PC-9 (cell line): ENCODE measurements at regions not wholly inside any gene's neighbourhood (a gene's known extent, or its start where the extent isn't known, plus 50 kb on each side); places are given as distances from the start of the nearest gene placed in this dataset.

ENCODE experiments used
- BruUV-seq: library from RNA; stranded (reverse); fragments of 400-500 nt; replicated peaks from 2 replicates; lab custom pipeline; 2021; lab: Mats Ljungman, UMichigan
- CTCF ChIA-PET: fragments of 300-600 bp; sonication (Branson Sonifier 250); formaldehyde crosslinking; loops from one replicate; lab custom pipeline; 2022; ENCODE audit warnings: antibody characterized with exemption; lab: Charles Lee
- POLR2A ChIA-PET: fragments of 300-600 bp; sonication (Branson Sonifier 250); formaldehyde crosslinking; loops from one replicate; lab custom pipeline; 2022; ENCODE audit warnings: antibody characterized with exemption; ENCODE audit not compliant: unreplicated experiment; lab: Charles Lee
- DNase-seq, 2 experiments: peaks; one replicate each; pipeline versions ENCODE4 v3.0.0 to v3.0.0-alpha.2; 2015 to 2022; ENCODE audit warnings: mixed read lengths in 1 of 2
- H2AFZ ChIP-seq: fragments of 200-600 bp; sonication (generic); 2 replicates; pipeline ENCODE4 v1.8.1; 2017; ENCODE audit warnings: antibody characterized with exemption
- H3F3A ChIP-seq: fragments of 200-600 bp; sonication (generic); 2 replicates; pipeline ENCODE4 v1.8.1; 2017; ENCODE audit warnings: antibody characterized with exemption, mild to moderate bottlenecking, low read depth; ENCODE audit not compliant: insufficient read depth
- H3K27ac ChIP-seq: fragments of 200-600 bp; sonication (generic); 2 replicates; pipeline ENCODE4 v1.6.1; 2016; ENCODE audit warnings: mixed run types
- H3K27me3 ChIP-seq: fragments of 200-600 bp; sonication (generic); 2 replicates; pipeline ENCODE4 v1.6.1; 2016; ENCODE audit warnings: low read depth, mixed run types; ENCODE audit not compliant: insufficient read depth
- H3K36me3 ChIP-seq: fragments of 200-600 bp; sonication (generic); 2 replicates; pipeline ENCODE4 v1.6.1; 2016; ENCODE audit warnings: low read depth, mixed run types
- H3K4me1 ChIP-seq: fragments of 200-600 bp; sonication (generic); replicated peaks from 2 replicates; pipeline ENCODE4 v1.6.1; 2016; ENCODE audit warnings: mixed run types; ENCODE audit not compliant: insufficient read depth
- H3K4me2 ChIP-seq: fragments of 200-600 bp; sonication (generic); 2 replicates; pipeline ENCODE4 v1.6.1; 2017; ENCODE audit warnings: mixed run types
- H3K4me3 ChIP-seq: fragments of 200-600 bp; sonication (generic); 2 replicates; pipeline ENCODE4 v1.6.1; 2016; ENCODE audit warnings: mixed run types
- H3K79me2 ChIP-seq: fragments of 200-600 bp; sonication (generic); 2 replicates; pipeline ENCODE4 v1.6.1; 2017; ENCODE audit warnings: low read depth, mixed run types
- H3K9me2 ChIP-seq: fragments of 200-600 bp; sonication (generic); 2 replicates; pipeline ENCODE4 v1.8.1; 2017; ENCODE audit warnings: mild to moderate bottlenecking; ENCODE audit not compliant: insufficient read depth
- H3K9me3 ChIP-seq: fragments of 200-600 bp; sonication (generic); 2 replicates; pipeline ENCODE4 v1.8.1; 2016; ENCODE audit warnings: low read depth; ENCODE audit not compliant: insufficient read depth
- H4K20me1 ChIP-seq: fragments of 200-600 bp; sonication (generic); 2 replicates; pipeline ENCODE4 v1.8.1; 2017; ENCODE audit not compliant: insufficient read depth
- CTCF ChIP-seq: fragments of 200-600 bp; sonication (generic); conservative IDR thresholded peaks from 2 replicates; pipeline ENCODE4 v1.6.1; 2017; ENCODE audit warnings: mixed run types, antibody characterized with exemption, mild to moderate bottlenecking, moderate library complexity
- EZH2 ChIP-seq: fragments of 200-600 bp; sonication (generic); IDR thresholded peaks from 2 replicates; pipeline ENCODE4 v1.8.0; 2017; ENCODE audit warnings: antibody characterized with exemption, low read depth
- intact Hi-C: fragments of 100-400 bp; cut with micrococcal nuclease; formaldehyde crosslinking; loops from one replicate; pipeline ENCODE4 v1.10.0; 2022; ENCODE audit not compliant: unreplicated experiment

GRCh38 chr13:74530011-74530410 is 395.8 kb upstream of the KLF12 start:
- no peak for TF ChIP-seq EZH2
- TF ChIP-seq CTCF, result no peak
- no TSS peak for BruUV-seq
- ChIA-PET POLR2A (no interaction called here), CTCF (no interaction called here)
- Histone ChIP-seq H3F3A (no peaks in the 10 kb centered on the region), H4K20me1 (no peaks in the 10 kb centered on the region; the same call in 1 of the 2 replicates), H3K4me3 (no peak overlapping the region), H3K9me3 (no peaks in the 10 kb centered on the region), H3K4me1 (no peaks in the 10 kb centered on the region), H3K36me3 (no peaks in the 10 kb centered on the region), H3K79me2 (no peaks in the 10 kb centered on the region), H3K27me3 (no peaks in the 10 kb centered on the region), H3K9me2 (no peaks in the 10 kb centered on the region), H3K4me2 (no peak overlapping the region), H3K27ac (no peak overlapping the region), H2AFZ (no peak overlapping the region)
- DNase-seq, result no peak
- intact Hi-C loops, result no loop called here

- H3K4me3 ChIP-seq, result no peak overlapping the region
- BruUV-seq, result no TSS peak
- no peak overlapping the region for H3K27ac ChIP-seq
- H2AFZ ChIP-seq, result no peak overlapping the region
- H4K20me1 ChIP-seq, result no peaks in the 10 kb centered on the region
- H3K27me3 ChIP-seq, result no peaks in the 10 kb centered on the region
- DNase-seq, result no peak
- ChIA-PET POLR2A (no interaction called here), CTCF (no interaction called here)
- no peaks in the 10 kb centered on the region for H3K9me3 ChIP-seq
- H3K36me3 ChIP-seq, result no peaks in the 10 kb centered on the region
- TF ChIP-seq EZH2 (no peak), CTCF (no peak)
- intact Hi-C loops, result no loop called here
- no peaks in the 10 kb centered on the region for H3K9me2 ChIP-seq
- H3K79me2 ChIP-seq, result no peaks in the 10 kb centered on the region
- H3F3A ChIP-seq, result no peaks in the 10 kb centered on the region
- no peak overlapping the region for H3K4me2 ChIP-seq
- no peaks in the 10 kb centered on the region for H3K4me1 ChIP-seq
Measured at GRCh38 chr13:74528734-74529513, 394.7 kb upstream of the KLF12 start.

- Histone ChIP-seq H3K9me3 (no peaks in the 10 kb centered on the region), H2AFZ (no peak overlapping the region), H3F3A (no peaks in the 10 kb centered on the region), H4K20me1 (no peaks in the 10 kb centered on the region), H3K79me2 (no peaks in the 10 kb centered on the region), H3K4me2 (no peak overlapping the region), H3K27me3 (no peaks in the 10 kb centered on the region), H3K9me2 (no peaks in the 10 kb centered on the region), H3K4me3 (no peak overlapping the region), H3K4me1 (no peaks in the 10 kb centered on the region), H3K36me3 (no peaks in the 10 kb centered on the region), H3K27ac (no peak overlapping the region)
- CTCF ChIA-PET, result no interaction called here
- intact Hi-C loops, result no loop called here
- TF ChIP-seq EZH2 (no peak), CTCF (no peak)
- POLR2A ChIA-PET, result interaction anchor here (0.6 kb wide), 1 partner anchor 769 kb away, joined by 11 read pairs; no protein-coding TSS in a partner anchor
- BruUV-seq, result no TSS peak
- DNase-seq, result no peak
Measured at GRCh38 chr13:74523057-74523456, 388.9 kb upstream of the KLF12 start.
